Hindlimb muscle (tissue), 1 donor: ENCODE measurements at regions not wholly inside any gene's neighbourhood (a gene's known extent, or its start where the extent isn't known, plus 50 kb on each side); places are given as distances from the start of the nearest gene placed in this dataset.

ENCODE experiments used
- DNase-seq: peaks from one replicate; pipeline ENCODE4 v3.0.0-alpha.2; 2013

- peak; percentile 54 for DNase-seq
Measured at GRCh38 chr14:51479584-51480325, 172.0 kb upstream of the FRMD6 start.

- no peak for DNase-seq
Measured at GRCh38 chr14:51481643-51482042, 170.1 kb upstream of the FRMD6 start.

GRCh38 chr14:51482102-51482501, 169.6 kb upstream of the FRMD6 start:
- DNase-seq: no peak

GRCh38 chr14:51484485-51484884, 167.2 kb upstream of the FRMD6 start:
- peak; percentile 73 for DNase-seq

GRCh38 chr14:51485733-51486132, 166.0 kb upstream of the FRMD6 start:
- no peak for DNase-seq

GRCh38 chr14:51487848-51488247, 163.9 kb upstream of the FRMD6 start:
- no peak for DNase-seq

- DNase-seq: no peak
Measured at GRCh38 chr14:51488569-51489220, 163.0 kb upstream of the FRMD6 start.

GRCh38 chr14:51490205-51490604, 161.5 kb upstream of the FRMD6 start:
- no peak for DNase-seq

GRCh38 chr14:51491036-51491545, 160.6 kb upstream of the FRMD6 start:
- DNase-seq: no peak

- no peak for DNase-seq
Measured at GRCh38 chr14:51491776-51492175, 159.9 kb upstream of the FRMD6 start.

- no peak for DNase-seq
Measured at GRCh38 chr14:51495319-51495718, 156.4 kb upstream of the FRMD6 start.

GRCh38 chr14:51498411-51499227, 153.1 kb upstream of the FRMD6 start:
- DNase-seq: no peak

GRCh38 chr14:51500776-51501175, 150.9 kb upstream of the FRMD6 start:
- DNase-seq: no peak

- DNase-seq: no peak
Measured at GRCh38 chr14:51501746-51502145, 150.0 kb upstream of the FRMD6 start.

- peak; percentile 41 for DNase-seq
Measured at GRCh38 chr14:51504669-51505068, 147.0 kb upstream of the FRMD6 start.

GRCh38 chr14:51507511-51507905, 144.2 kb upstream of the FRMD6 start:
- peak; percentile 33 for DNase-seq

GRCh38 chr14:51507906-51508511, 143.7 kb upstream of the FRMD6 start:
- DNase-seq: peak; percentile 68

GRCh38 chr14:51511265-51511664, 140.4 kb upstream of the FRMD6 start:
- DNase-seq: no peak

- DNase-seq: no peak
Measured at GRCh38 chr14:51512316-51512715, 139.4 kb upstream of the FRMD6 start.

GRCh38 chr14:51513281-51513680, 138.4 kb upstream of the FRMD6 start:
- no peak for DNase-seq

GRCh38 chr14:51513933-51514332, 137.8 kb upstream of the FRMD6 start:
- DNase-seq: no peak

- no peak for DNase-seq
Measured at GRCh38 chr14:51515611-51516010, 136.1 kb upstream of the FRMD6 start.
